ENCODE measurements at regions not wholly inside any gene's neighbourhood (a gene's known extent, or its start where the extent isn't known, plus 50 kb on each side); places are given as distances from the start of the nearest gene placed in this dataset.

DNA sequence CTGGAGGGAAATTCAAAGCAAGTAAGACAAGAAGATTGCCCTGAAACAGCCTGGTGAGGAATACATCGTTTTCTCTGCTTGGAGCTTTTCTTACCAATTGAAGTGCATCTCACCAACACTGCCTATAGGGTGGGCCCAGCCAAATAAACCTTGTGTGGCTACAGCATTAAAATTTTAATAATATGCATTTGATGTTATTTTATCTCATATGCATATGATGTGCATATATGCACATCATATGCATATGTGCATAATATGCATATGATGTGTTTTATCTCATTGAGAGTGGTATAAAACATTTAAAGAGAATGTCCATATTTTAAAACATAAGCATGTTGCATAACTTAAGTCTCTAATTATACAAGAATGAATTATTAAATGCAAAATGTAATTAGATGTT lies 328.6 kb upstream of the ARID1B start:
- TF ChIP-seq, protein P1, sequence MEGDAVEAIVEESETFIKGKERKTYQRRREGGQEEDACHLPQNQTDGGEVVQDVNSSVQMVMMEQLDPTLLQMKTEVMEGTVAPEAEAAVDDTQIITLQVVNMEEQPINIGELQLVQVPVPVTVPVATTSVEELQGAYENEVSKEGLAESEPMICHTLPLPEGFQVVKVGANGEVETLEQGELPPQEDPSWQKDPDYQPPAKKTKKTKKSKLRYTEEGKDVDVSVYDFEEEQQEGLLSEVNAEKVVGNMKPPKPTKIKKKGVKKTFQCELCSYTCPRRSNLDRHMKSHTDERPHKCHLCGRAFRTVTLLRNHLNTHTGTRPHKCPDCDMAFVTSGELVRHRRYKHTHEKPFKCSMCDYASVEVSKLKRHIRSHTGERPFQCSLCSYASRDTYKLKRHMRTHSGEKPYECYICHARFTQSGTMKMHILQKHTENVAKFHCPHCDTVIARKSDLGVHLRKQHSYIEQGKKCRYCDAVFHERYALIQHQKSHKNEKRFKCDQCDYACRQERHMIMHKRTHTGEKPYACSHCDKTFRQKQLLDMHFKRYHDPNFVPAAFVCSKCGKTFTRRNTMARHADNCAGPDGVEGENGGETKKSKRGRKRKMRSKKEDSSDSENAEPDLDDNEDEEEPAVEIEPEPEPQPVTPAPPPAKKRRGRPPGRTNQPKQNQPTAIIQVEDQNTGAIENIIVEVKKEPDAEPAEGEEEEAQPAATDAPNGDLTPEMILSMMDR (IDR thresholded peaks at IDR 0.05): no peak
- no peak for TF ChIP-seq POLR2A (IDR thresholded peaks at IDR 0.05)
